Endodermal cell (in vitro differentiated cells): ENCODE measurements at regions not wholly inside any gene's neighbourhood (a gene's known extent, or its start where the extent isn't known, plus 50 kb on each side); places are given as distances from the start of the nearest gene placed in this dataset.

Experiments
- DNase-seq: peaks from one replicate; pipeline ENCODE4 v3.0.0-alpha.2; 2017
- H3K27ac ChIP-seq: 2 replicates; pipeline ENCODE4 v1.5.1; 2013; ENCODE audit warnings: mild to moderate bottlenecking, low read depth, low read length, moderate library complexity
- H3K27me3 ChIP-seq: 2 replicates; pipeline ENCODE4 v1.6.1; 2013; ENCODE audit warnings: mild to moderate bottlenecking, low read length, moderate library complexity; ENCODE audit not compliant: insufficient read depth, control insufficient read depth, poor library complexity, severe bottlenecking
- H3K36me3 ChIP-seq: 2 replicates; pipeline ENCODE4 v1.7.0; 2013; ENCODE audit warnings: mild to moderate bottlenecking, low read length, moderate library complexity; ENCODE audit not compliant: control insufficient read depth, insufficient read depth
- H3K4me1 ChIP-seq: one replicate; pipeline ENCODE4 v1.7.0; 2013; ENCODE audit warnings: low read length; ENCODE audit not compliant: control insufficient read depth, insufficient read depth
- H3K4me3 ChIP-seq: 2 replicates; pipeline ENCODE4 v1.5.1; 2013; ENCODE audit warnings: mild to moderate bottlenecking, low read length, moderate library complexity
- H3K9ac ChIP-seq: 2 replicates; pipeline ENCODE4 v1.6.1; 2013; ENCODE audit warnings: mild to moderate bottlenecking, low read length, moderate library complexity; ENCODE audit not compliant: poor library complexity, severe bottlenecking; ENCODE audit errors: extremely low read depth
- H3K9me3 ChIP-seq: 2 replicates; pipeline ENCODE4 v1.6.1; 2013; ENCODE audit warnings: mild to moderate bottlenecking, low read length, moderate library complexity; ENCODE audit not compliant: control insufficient read depth
- H3K27ac Mint-ChIP-seq: 2 replicates; pipeline ENCODE4 v1.8.0; 2020; ENCODE audit warnings: mixed read lengths
- H3K27me3 Mint-ChIP-seq: 2 replicates; pipeline ENCODE4 v1.8.0; 2021; ENCODE audit warnings: mild to moderate bottlenecking, mixed read lengths; ENCODE audit not compliant: insufficient read depth
- H3K36me3 Mint-ChIP-seq: 2 replicates; pipeline ENCODE4 v1.8.0; 2020; ENCODE audit warnings: low read depth, mixed read lengths
- H3K4me1 Mint-ChIP-seq: 2 replicates; pipeline ENCODE4 v1.8.0; 2020; ENCODE audit warnings: mixed read lengths
- H3K4me3 Mint-ChIP-seq: 2 replicates; pipeline ENCODE4 v1.8.0; 2020; ENCODE audit warnings: mild to moderate bottlenecking, moderate library complexity, mixed read lengths
- H3K9me3 Mint-ChIP-seq: 2 replicates; pipeline ENCODE4 v1.8.0; 2020; ENCODE audit warnings: mild to moderate bottlenecking, mixed read lengths
- WGBS, 2 experiments: methylation state at CpG; one replicate each; pipeline versions ENCODE4 v1.1.5 to v1.1.7; 2013; ENCODE audit warnings: missing lambda C conversion rate in 2 of 2, mixed read lengths in 1 of 2; ENCODE audit not compliant: insufficient coverage in 1 of 2, insufficient read length in 1 of 2; 5-methylcytosine and 5-hydroxymethylcytosine counted together
- TF ChIP-seq, protein P1 (sequence below): fragments of 200-600 bp; sonication (generic); conservative IDR thresholded peaks from 2 replicates; pipeline ENCODE4 v1.5.0; 2021; ENCODE audit warnings: antibody characterized with exemption, mild to moderate bottlenecking

DNA sequence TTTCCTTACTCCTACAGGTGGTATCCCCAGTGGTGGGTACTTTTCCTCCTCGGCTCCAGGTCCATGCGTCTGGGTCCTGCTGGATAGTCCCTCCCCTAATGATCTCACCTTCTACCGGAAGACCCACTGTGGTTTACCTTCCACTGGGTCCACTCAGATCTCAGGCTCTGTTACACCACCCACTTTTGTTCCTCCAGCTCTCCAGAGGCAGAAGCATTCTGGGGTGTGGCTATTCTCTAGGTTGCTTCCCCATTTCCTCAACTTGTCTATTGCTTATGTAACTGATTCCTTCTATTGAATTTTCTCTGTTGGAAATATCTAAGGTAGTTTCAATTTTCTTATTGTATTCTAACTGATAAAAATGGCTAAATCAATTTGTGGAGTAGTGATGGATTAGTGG lies 87.6 kb upstream of the GALNT5 start:
- no peak overlapping the region for H3K27ac ChIP-seq
- no peaks in the 10 kb centered on the region for H3K36me3 ChIP-seq
- Mint-ChIP-seq H3K36me3 (no peaks in the 10 kb centered on the region), H3K9me3 (no peaks in the 10 kb centered on the region), H3K4me1 (no peaks in the 10 kb centered on the region), H3K27ac (no peak overlapping the region), H3K27me3 (no peaks in the 10 kb centered on the region), H3K4me3 (no peak overlapping the region)
- WGBS, 2 experiments: 93 to 100% methylated on average over 1 to 3 of the region's 3 CpGs
- no peaks in the 10 kb centered on the region for H3K9me3 ChIP-seq
- TF ChIP-seq, protein P1, sequence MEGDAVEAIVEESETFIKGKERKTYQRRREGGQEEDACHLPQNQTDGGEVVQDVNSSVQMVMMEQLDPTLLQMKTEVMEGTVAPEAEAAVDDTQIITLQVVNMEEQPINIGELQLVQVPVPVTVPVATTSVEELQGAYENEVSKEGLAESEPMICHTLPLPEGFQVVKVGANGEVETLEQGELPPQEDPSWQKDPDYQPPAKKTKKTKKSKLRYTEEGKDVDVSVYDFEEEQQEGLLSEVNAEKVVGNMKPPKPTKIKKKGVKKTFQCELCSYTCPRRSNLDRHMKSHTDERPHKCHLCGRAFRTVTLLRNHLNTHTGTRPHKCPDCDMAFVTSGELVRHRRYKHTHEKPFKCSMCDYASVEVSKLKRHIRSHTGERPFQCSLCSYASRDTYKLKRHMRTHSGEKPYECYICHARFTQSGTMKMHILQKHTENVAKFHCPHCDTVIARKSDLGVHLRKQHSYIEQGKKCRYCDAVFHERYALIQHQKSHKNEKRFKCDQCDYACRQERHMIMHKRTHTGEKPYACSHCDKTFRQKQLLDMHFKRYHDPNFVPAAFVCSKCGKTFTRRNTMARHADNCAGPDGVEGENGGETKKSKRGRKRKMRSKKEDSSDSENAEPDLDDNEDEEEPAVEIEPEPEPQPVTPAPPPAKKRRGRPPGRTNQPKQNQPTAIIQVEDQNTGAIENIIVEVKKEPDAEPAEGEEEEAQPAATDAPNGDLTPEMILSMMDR: no peak
- H3K9ac ChIP-seq: no peak overlapping the region
- no peaks in the 10 kb centered on the region for H3K4me1 ChIP-seq
- H3K4me3 ChIP-seq: no peak overlapping the region
- no peaks in the 10 kb centered on the region for H3K27me3 ChIP-seq
- no peak for DNase-seq

DNA sequence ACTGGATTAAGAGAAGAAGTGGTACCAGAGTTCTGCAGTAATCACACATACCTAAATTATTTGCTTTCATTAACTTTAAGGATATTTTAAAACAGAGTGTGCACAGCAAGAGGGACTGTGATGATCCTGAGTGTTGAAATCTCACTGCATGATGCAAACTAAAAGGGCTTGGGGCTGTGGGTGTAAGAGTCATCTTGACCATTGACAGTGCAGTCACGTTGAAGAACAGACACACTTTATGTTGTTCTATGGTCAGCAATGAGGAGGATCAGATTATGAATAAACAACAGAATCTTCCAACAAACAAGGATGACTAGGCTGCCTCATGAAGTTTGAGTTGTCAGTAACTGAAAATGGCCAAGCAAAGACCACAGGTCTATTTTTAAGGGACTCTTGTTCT lies 87.2 kb upstream of the GALNT5 start:
- H3K4me3 Mint-ChIP-seq: no peak overlapping the region
- no peak overlapping the region for H3K27ac ChIP-seq
- WGBS, 2 experiments: 71 to 83% methylated on average over 1 of the region's 1 CpG

DNA sequence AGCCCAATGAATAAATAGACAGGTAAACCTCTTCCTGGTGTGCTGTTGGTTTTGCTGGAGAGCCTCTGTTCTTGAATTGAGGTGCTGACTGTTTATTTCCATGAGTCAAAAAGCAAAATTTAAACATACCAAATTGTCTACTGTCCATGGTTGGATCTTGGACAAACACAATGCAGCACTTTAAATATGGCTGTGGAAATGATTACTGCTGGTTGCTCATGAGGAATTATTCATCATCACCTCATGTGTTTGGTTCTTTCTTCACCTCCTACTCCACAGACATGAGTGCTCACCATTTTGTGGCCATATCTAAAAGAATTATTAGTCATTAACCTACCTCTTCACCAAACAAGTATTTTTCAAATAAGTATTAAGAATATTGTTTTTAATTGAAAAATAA lies 85.3 kb upstream of the GALNT5 start:
- TF ChIP-seq, protein P1: no peak
- H3K27me3 Mint-ChIP-seq: no peaks in the 10 kb centered on the region
- Histone ChIP-seq H3K4me3 (no peak overlapping the region), H3K9me3 (no peaks in the 10 kb centered on the region), H3K4me1 (no peaks in the 10 kb centered on the region), H3K9ac (no peak overlapping the region), H3K36me3 (no peaks in the 10 kb centered on the region), H3K27ac (no peak overlapping the region), H3K27me3 (no peaks in the 10 kb centered on the region)
- no peaks in the 10 kb centered on the region for H3K36me3 Mint-ChIP-seq
- H3K4me1 Mint-ChIP-seq: no peaks in the 10 kb centered on the region
- peaks cover 1% of the 10 kb centered on the region for H3K9me3 Mint-ChIP-seq
- DNase-seq: no peak
- H3K4me3 Mint-ChIP-seq: no peak overlapping the region
- H3K27ac Mint-ChIP-seq: no peak overlapping the region

More for the DNA sequence above, 87.2 kb upstream of the GALNT5 start:
- Mint-ChIP-seq H3K36me3 (no peaks in the 10 kb centered on the region), H3K27me3 (no peaks in the 10 kb centered on the region), H3K4me1 (no peaks in the 10 kb centered on the region), H3K27ac (no peak overlapping the region), H3K9me3 (no peaks in the 10 kb centered on the region)
- Histone ChIP-seq H3K9ac (no peak overlapping the region), H3K27me3 (no peaks in the 10 kb centered on the region), H3K4me1 (no peaks in the 10 kb centered on the region), H3K4me3 (no peak overlapping the region), H3K9me3 (no peaks in the 10 kb centered on the region), H3K36me3 (no peaks in the 10 kb centered on the region)
- TF ChIP-seq, protein P1: no peak
- no peak for DNase-seq
